Breast epithelium (tissue), 4 donors: ENCODE measurements at regions not wholly inside any gene's neighbourhood (a gene's known extent, or its start where the extent isn't known, plus 50 kb on each side); places are given as distances from the start of the nearest gene placed in this dataset.

Experiments used
- DNase-seq, 2 donors: peaks; one replicate each; pipeline ENCODE4 v3.0.0-alpha.2; 2019; ENCODE audit warnings: low spot score in 2 of 2
- H3K27ac ChIP-seq, 2 donors: fragments of 200-600 bp; sonication (generic) in 1 of 2; one replicate each; pipeline ENCODE4 v1.5.1; 2016 to 2019; ENCODE audit warnings: mild to moderate bottlenecking in 1 of 2
- H3K27me3 ChIP-seq, 2 donors: fragments of 200-600 bp; sonication (generic) in 1 of 2; one replicate each; pipeline versions ENCODE4 v1.5.1 to v1.6.0; 2017 to 2019; ENCODE audit warnings: control low read depth in 1 of 2, mild to moderate bottlenecking in 1 of 2
- H3K36me3 ChIP-seq: fragments of 200-600 bp; one replicate; pipeline ENCODE4 v1.5.1; 2019
- H3K4me1 ChIP-seq, 2 donors: fragments of 200-600 bp; sonication (generic); one replicate each; pipeline ENCODE4 v1.5.1; 2016 to 2019; ENCODE audit warnings: control low read depth in 1 of 2
- H3K4me3 ChIP-seq, 3 donors: fragments of 200-600 bp; sonication (generic); 1 replicate in 2 of 3; 2 replicates in 1 of 3; pipeline ENCODE4 v1.5.1; 2016 to 2019; ENCODE audit warnings: mild to moderate bottlenecking in 3 of 3, moderate library complexity in 2 of 3
- H3K9me3 ChIP-seq, 2 donors: fragments of 200-600 bp; sonication (generic) in 1 of 2; one replicate each; pipeline ENCODE4 v1.5.1; 2016 to 2019; ENCODE audit warnings: control low read depth in 1 of 2
- POLR2A ChIP-seq: fragments of 450-650 bp; IDR thresholded peaks from one replicate; pipeline ENCODE4 v1.6.1; 2016; ENCODE audit warnings: antibody characterized with exemption, mild to moderate bottlenecking, moderate library complexity
- POLR2AphosphoS5 ChIP-seq, 3 donors: sonication (generic); formaldehyde crosslinking; IDR thresholded peaks; one replicate each; pipeline ENCODE4 v1.6.1; 2017; ENCODE audit warnings: antibody characterized with exemption in 3 of 3
- intact Hi-C: fragments of 100-400 bp; cut with DNase I; formaldehyde crosslinking; loops from one replicate; pipeline ENCODE4 v1.15.1; 2023; ENCODE audit warnings: low total_unique reads
- TF ChIP-seq, protein P1 (sequence below), 3 donors: fragments of 450-650 bp; IDR thresholded peaks; one replicate each; pipeline ENCODE4 v1.5.1; 2016 to 2017; ENCODE audit warnings: antibody characterized with exemption in 3 of 3, mild to moderate bottlenecking in 3 of 3, moderate library complexity in 3 of 3

DNA sequence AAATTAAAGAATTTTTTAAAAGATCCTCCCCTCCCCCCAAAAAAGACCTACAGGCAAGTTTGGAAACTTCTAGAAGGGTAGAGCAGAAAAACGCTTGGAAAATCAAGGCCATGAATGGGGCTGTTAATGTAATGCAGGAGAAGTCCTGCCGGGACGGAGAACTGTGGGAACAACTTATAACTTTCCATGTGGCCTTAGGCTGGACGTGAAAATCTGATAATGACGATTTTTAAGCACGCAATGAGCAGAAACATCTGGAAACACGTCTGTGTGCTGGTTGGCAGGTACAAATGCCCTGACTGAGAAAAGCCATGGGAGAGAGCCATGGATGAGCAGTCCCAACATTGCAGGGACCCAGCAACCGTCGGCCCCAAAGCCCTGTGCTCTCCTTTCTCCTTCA, 198.7 kb upstream of the RREB1 start:
- Histone ChIP-seq H3K36me3 (no peaks in the 10 kb centered on the region), H3K27me3 (no peaks in the 10 kb centered on the region), H3K4me3 (no peak overlapping the region), H3K4me1 (no peaks in the 10 kb centered on the region), H3K27ac (no peak overlapping the region), H3K9me3 (no peaks in the 10 kb centered on the region)
- TF ChIP-seq POLR2A (no peak), POLR2AphosphoS5 (IDR thresholded peaks at IDR 0.05) (no peak)
- TF ChIP-seq, protein P1, sequence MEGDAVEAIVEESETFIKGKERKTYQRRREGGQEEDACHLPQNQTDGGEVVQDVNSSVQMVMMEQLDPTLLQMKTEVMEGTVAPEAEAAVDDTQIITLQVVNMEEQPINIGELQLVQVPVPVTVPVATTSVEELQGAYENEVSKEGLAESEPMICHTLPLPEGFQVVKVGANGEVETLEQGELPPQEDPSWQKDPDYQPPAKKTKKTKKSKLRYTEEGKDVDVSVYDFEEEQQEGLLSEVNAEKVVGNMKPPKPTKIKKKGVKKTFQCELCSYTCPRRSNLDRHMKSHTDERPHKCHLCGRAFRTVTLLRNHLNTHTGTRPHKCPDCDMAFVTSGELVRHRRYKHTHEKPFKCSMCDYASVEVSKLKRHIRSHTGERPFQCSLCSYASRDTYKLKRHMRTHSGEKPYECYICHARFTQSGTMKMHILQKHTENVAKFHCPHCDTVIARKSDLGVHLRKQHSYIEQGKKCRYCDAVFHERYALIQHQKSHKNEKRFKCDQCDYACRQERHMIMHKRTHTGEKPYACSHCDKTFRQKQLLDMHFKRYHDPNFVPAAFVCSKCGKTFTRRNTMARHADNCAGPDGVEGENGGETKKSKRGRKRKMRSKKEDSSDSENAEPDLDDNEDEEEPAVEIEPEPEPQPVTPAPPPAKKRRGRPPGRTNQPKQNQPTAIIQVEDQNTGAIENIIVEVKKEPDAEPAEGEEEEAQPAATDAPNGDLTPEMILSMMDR (IDR thresholded peaks at IDR 0.05) = no peak
- intact Hi-C loops = no loop called here
- DNase-seq = no peak

DNA sequence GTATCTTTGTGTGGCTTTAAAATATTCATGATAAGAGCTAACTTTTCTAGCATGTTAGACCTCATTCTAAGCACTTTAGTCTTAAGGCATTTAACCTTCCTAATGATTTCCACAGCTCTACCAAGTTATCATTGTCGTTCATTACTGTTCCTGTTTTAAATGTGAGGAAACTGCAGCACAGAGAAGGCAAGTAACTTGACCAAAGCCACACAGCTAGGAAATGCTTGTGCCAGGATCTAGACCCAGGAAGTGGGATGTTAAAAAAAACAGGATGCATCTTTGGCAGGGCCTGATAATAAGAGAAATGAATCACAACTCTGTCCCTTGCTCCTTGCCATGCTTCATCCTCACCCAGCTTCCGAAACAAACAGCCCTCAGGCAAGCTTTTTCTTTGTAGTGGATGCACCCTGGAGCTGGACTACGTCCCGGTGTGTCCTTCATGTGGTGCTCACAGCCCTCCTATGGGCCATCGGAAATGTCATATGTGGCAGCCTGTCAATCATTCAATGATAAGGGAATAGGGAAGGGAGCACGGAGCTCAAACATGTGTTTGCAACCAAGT, 196.9 kb upstream of the RREB1 start:
- H3K9me3 ChIP-seq = no peaks in the 10 kb centered on the region
- no peak overlapping the region for H3K27ac ChIP-seq
- H3K4me3 ChIP-seq = no peak overlapping the region
- no peaks in the 10 kb centered on the region for H3K4me1 ChIP-seq
- DNase-seq = no peak
- intact Hi-C loops = no loop called here
- H3K36me3 ChIP-seq = no peaks in the 10 kb centered on the region
- no peaks in the 10 kb centered on the region for H3K27me3 ChIP-seq
- TF ChIP-seq POLR2A (no peak), POLR2AphosphoS5 (IDR thresholded peaks at IDR 0.05) (no peak)
- TF ChIP-seq, protein P1 (IDR thresholded peaks at IDR 0.05) = no peak

DNA sequence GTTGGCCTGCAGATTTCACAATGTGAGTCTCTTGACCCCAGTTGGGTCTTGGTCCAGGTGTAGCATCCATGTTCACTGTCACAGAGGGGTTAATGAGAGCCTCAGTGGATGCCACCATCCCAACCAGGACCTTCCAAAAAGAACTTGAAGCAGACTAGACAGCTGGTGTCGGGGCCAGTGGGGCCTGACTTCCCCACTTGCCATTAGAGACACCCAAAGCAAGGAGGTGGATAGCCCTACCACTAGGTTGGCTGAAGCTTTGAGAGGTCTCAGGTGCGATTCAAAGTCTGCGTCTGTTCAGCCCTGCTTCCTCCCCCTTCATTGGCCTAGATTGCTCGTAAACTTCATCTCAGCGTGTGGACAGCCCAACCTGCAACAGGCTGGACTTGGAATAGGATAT, 196.4 kb upstream of the RREB1 start:
- Histone ChIP-seq H3K4me3 (no peak overlapping the region), H3K27ac (no peak overlapping the region), H3K9me3 (no peaks in the 10 kb centered on the region), H3K36me3 (no peaks in the 10 kb centered on the region), H3K4me1 (no peaks in the 10 kb centered on the region), H3K27me3 (no peaks in the 10 kb centered on the region)
- TF ChIP-seq, protein P1 (IDR thresholded peaks at IDR 0.05) = no peak
- TF ChIP-seq POLR2A (no peak), POLR2AphosphoS5 (IDR thresholded peaks at IDR 0.05) (no peak)
- intact Hi-C loops = no loop called here
- no peak for DNase-seq

- H3K9me3 ChIP-seq = no peaks in the 10 kb centered on the region
- TF ChIP-seq, protein P1 (IDR thresholded peaks at IDR 0.05) = no peak
- no peak for TF ChIP-seq POLR2A
- no peak for TF ChIP-seq POLR2AphosphoS5 (IDR thresholded peaks at IDR 0.05)
- no peak for DNase-seq
- no peaks in the 10 kb centered on the region for H3K27me3 ChIP-seq
- H3K4me1 ChIP-seq = no peaks in the 10 kb centered on the region
- H3K27ac ChIP-seq = no peak overlapping the region
- intact Hi-C loops = no loop called here
- H3K4me3 ChIP-seq = no peak overlapping the region
- H3K36me3 ChIP-seq = no peaks in the 10 kb centered on the region
Observed at GRCh38 chr6:6912817-6913744, 194.7 kb upstream of the RREB1 start.

- H3K4me3 ChIP-seq = peak overlapping the region; percentile 24 to 50 (median 33)
- intact Hi-C loops = no loop called here
- H3K27ac ChIP-seq = peak overlapping the region; percentile 75 to 79
- no peak for DNase-seq
- no peaks in the 10 kb centered on the region for H3K36me3 ChIP-seq
- TF ChIP-seq POLR2AphosphoS5 (IDR thresholded peaks at IDR 0.05) (no peak), POLR2A (no peak)
- TF ChIP-seq, protein P1 (IDR thresholded peaks at IDR 0.05) = no peak
- H3K27me3 ChIP-seq = no peaks in the 10 kb centered on the region
- no peaks in the 10 kb centered on the region for H3K4me1 ChIP-seq
- no peaks in the 10 kb centered on the region for H3K9me3 ChIP-seq
Observed at GRCh38 chr6:6915219-6915618, 192.5 kb upstream of the RREB1 start.
